WTC11 (cell line): ENCODE measurements at regions not wholly inside any gene's neighbourhood (a gene's known extent, or its start where the extent isn't known, plus 50 kb on each side); places are given as distances from the start of the nearest gene placed in this dataset.

Experiments
- CREM ChIP-seq: sonication (generic); formaldehyde crosslinking; IDR thresholded peaks from 2 replicates; pipeline ENCODE4 v1.8.1; 2022; ENCODE audit warnings: mild to moderate bottlenecking, missing genetic modification reagents, moderate library complexity
- ELF4 ChIP-seq: sonication (generic); formaldehyde crosslinking; IDR thresholded peaks from 2 replicates; pipeline ENCODE4 v1.8.1; 2022; ENCODE audit warnings: low read depth, mild to moderate bottlenecking, moderate library complexity, missing genetic modification reagents
- IRF1 ChIP-seq: sonication (generic); formaldehyde crosslinking; IDR thresholded peaks from 2 replicates; pipeline ENCODE4 v1.8.0; 2023; ENCODE audit warnings: missing genetic modification reagents
- MAX ChIP-seq: sonication (generic); formaldehyde crosslinking; IDR thresholded peaks from 2 replicates; pipeline ENCODE4 v1.8.0; 2022; ENCODE audit warnings: mild to moderate bottlenecking, missing genetic modification reagents
- MXD4 ChIP-seq: fragments of 250-450 bp; sonication (Bioruptor Pico); IDR thresholded peaks from 2 replicates; pipeline ENCODE4 v1.8.0; 2021; ENCODE audit warnings: mild to moderate bottlenecking, moderate library complexity, borderline replicate concordance
- NFE2L1 ChIP-seq: sonication (generic); formaldehyde crosslinking; IDR thresholded peaks from 2 replicates; pipeline ENCODE4 v1.8.1; 2023; ENCODE audit warnings: missing genetic modification reagents
- NR1H2 ChIP-seq: sonication (generic); formaldehyde crosslinking; IDR thresholded peaks from 2 replicates; pipeline ENCODE4 v1.9.0; 2021; ENCODE audit warnings: mild to moderate bottlenecking, moderate library complexity, missing genetic modification reagents
- SP1 ChIP-seq: sonication (generic); formaldehyde crosslinking; conservative IDR thresholded peaks from 2 replicates; pipeline ENCODE4 v1.8.1; 2022; ENCODE audit warnings: missing genetic modification reagents
- ZNF219 ChIP-seq: sonication (generic); formaldehyde crosslinking; IDR thresholded peaks from 2 replicates; pipeline ENCODE4 v1.8.0; 2023; ENCODE audit warnings: missing genetic modification reagents, mild to moderate bottlenecking, borderline replicate concordance
- TF ChIP-seq, protein P1 (sequence below): fragments of 200-600 bp; IDR thresholded peaks from 2 replicates; pipeline ENCODE4 v1.8.0; 2022; ENCODE audit warnings: antibody characterized with exemption
- TF ChIP-seq, protein P2 (sequence below): fragments of 250-450 bp; sonication (Bioruptor Pico); IDR thresholded peaks from 2 replicates; pipeline ENCODE4 v1.9.0; 2021; ENCODE audit warnings: mild to moderate bottlenecking
- TF ChIP-seq, protein P3 (sequence below): sonication (generic); formaldehyde crosslinking; IDR thresholded peaks from 2 replicates; pipeline ENCODE4 v1.8.1; 2023; ENCODE audit warnings: mild to moderate bottlenecking, missing genetic modification reagents
- TF ChIP-seq, protein P4 (sequence below): sonication (generic); formaldehyde crosslinking; IDR thresholded peaks from 2 replicates; pipeline ENCODE4 v1.8.1; 2023; ENCODE audit warnings: mild to moderate bottlenecking, missing genetic modification reagents

DNA sequence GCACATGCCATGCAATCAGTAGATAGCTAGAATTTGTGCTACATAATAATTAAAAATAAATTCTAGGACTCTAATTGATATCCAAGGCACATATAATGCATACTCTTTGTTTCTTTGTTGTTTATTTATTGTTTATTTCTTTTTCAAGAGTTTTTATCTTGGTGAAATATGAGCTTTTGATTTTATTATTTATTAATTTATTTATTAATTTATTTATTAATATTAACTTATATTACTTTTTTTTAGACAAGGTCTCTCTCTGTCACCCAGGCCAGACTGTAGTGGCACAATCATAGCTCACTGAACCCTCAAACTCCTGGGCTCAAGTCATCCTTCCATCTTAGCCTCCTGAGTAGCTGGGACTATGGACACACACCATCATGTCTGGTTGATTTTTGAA is 519.9 kb downstream of the HAO1 start:
- TF ChIP-seq, protein P1, sequence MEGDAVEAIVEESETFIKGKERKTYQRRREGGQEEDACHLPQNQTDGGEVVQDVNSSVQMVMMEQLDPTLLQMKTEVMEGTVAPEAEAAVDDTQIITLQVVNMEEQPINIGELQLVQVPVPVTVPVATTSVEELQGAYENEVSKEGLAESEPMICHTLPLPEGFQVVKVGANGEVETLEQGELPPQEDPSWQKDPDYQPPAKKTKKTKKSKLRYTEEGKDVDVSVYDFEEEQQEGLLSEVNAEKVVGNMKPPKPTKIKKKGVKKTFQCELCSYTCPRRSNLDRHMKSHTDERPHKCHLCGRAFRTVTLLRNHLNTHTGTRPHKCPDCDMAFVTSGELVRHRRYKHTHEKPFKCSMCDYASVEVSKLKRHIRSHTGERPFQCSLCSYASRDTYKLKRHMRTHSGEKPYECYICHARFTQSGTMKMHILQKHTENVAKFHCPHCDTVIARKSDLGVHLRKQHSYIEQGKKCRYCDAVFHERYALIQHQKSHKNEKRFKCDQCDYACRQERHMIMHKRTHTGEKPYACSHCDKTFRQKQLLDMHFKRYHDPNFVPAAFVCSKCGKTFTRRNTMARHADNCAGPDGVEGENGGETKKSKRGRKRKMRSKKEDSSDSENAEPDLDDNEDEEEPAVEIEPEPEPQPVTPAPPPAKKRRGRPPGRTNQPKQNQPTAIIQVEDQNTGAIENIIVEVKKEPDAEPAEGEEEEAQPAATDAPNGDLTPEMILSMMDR, result no peak
- TF ChIP-seq, protein P2, sequence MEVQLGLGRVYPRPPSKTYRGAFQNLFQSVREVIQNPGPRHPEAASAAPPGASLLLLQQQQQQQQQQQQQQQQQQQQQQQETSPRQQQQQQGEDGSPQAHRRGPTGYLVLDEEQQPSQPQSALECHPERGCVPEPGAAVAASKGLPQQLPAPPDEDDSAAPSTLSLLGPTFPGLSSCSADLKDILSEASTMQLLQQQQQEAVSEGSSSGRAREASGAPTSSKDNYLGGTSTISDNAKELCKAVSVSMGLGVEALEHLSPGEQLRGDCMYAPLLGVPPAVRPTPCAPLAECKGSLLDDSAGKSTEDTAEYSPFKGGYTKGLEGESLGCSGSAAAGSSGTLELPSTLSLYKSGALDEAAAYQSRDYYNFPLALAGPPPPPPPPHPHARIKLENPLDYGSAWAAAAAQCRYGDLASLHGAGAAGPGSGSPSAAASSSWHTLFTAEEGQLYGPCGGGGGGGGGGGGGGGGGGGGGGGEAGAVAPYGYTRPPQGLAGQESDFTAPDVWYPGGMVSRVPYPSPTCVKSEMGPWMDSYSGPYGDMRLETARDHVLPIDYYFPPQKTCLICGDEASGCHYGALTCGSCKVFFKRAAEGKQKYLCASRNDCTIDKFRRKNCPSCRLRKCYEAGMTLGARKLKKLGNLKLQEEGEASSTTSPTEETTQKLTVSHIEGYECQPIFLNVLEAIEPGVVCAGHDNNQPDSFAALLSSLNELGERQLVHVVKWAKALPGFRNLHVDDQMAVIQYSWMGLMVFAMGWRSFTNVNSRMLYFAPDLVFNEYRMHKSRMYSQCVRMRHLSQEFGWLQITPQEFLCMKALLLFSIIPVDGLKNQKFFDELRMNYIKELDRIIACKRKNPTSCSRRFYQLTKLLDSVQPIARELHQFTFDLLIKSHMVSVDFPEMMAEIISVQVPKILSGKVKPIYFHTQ (CRISPR knock-in tag), result no peak
- TF ChIP-seq MAX (CRISPR knock-in tag) (no peak), IRF1 (CRISPR knock-in tag) (no peak), NR1H2 (CRISPR knock-in tag) (no peak), NFE2L1 (CRISPR knock-in tag) (no peak), MXD4 (no peak), SP1 (no peak), ZNF219 (no peak), ELF4 (CRISPR knock-in tag) (no peak), CREM (CRISPR knock-in tag) (no peak)
- TF ChIP-seq, protein P3, sequence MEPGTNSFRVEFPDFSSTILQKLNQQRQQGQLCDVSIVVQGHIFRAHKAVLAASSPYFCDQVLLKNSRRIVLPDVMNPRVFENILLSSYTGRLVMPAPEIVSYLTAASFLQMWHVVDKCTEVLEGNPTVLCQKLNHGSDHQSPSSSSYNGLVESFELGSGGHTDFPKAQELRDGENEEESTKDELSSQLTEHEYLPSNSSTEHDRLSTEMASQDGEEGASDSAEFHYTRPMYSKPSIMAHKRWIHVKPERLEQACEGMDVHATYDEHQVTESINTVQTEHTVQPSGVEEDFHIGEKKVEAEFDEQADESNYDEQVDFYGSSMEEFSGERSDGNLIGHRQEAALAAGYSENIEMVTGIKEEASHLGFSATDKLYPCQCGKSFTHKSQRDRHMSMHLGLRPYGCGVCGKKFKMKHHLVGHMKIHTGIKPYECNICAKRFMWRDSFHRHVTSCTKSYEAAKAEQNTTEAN (CRISPR knock-in tag), result no peak
- TF ChIP-seq, protein P4, sequence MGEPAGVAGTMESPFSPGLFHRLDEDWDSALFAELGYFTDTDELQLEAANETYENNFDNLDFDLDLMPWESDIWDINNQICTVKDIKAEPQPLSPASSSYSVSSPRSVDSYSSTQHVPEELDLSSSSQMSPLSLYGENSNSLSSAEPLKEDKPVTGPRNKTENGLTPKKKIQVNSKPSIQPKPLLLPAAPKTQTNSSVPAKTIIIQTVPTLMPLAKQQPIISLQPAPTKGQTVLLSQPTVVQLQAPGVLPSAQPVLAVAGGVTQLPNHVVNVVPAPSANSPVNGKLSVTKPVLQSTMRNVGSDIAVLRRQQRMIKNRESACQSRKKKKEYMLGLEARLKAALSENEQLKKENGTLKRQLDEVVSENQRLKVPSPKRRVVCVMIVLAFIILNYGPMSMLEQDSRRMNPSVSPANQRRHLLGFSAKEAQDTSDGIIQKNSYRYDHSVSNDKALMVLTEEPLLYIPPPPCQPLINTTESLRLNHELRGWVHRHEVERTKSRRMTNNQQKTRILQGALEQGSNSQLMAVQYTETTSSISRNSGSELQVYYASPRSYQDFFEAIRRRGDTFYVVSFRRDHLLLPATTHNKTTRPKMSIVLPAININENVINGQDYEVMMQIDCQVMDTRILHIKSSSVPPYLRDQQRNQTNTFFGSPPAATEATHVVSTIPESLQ (CRISPR knock-in tag), result no peak
